ENCODE measurements at regions not wholly inside any gene's neighbourhood (a gene's known extent, or its start where the extent isn't known, plus 50 kb on each side); places are given as distances from the start of the nearest gene placed in this dataset.
"Not testable (repeated sequence)": the region's sequence is repeated elsewhere in the genome, so short reads cannot be mapped to it uniquely, and the experiment has no call there.

DNA sequence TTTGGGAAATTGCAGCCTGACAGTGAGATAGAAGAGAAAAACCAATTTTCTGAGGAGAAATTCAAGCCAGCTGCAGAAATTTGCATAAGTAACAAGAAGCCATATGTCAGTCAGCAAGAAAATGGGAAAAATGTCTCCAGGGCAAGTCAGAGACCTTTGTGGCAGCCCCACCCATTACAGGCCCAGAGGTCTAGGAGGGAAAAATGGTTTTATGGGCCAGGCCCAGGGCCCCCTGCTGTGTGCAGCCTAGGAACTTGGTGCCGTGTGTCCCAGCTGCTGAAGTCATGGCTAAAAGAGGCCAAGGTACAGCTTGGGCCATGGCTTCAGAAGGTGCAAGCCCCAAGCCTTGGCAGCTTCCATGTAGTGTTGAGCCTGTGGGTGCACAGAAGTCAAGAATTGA lies 296.1 kb downstream of the TTC6 start:
- DNase-seq (ENCODE audit: low spot score), result not testable (repeated sequence)

DNA sequence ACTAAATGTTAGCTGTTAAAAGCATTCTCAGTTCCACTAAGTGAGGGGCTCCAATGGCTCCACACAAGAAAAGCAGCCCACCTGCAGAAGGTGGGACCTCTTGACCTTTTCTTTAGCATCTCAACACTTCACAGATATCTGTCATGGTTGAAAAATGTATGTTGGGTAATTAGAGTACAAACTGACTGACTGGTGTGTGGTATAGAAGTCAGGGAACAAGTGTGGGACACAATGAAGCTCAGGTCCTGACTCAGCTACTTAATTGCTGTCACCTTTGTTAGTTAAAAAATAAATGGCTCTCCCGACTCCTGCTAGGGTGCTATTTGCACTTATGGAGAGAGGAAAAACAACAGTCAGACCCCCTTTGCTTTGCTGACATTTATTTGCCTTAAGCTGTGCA lies 299.0 kb downstream of the TTC6 start:
- no peak for DNase-seq (ENCODE audit: low spot score)

DNA sequence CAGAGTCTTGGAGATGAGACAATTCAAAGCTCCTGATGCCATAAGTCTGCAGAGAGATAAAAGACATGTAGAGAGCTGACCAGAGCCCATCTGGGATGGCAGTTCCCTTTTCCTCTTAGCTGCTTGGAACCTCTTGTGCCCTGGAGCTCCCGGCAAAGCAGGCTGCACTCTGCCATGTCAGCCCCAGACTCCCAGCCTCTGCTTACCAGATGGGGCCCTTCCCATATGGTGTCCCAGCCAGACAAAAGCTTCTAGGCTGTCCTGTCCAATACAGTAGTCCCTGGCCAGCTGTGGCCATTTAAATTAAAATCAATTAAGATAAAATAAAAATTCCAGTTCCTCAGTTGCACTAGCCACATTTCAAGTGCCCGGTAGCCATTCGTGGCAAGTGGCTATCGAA lies 303.9 kb downstream of the TTC6 start:
- DNase-seq (ENCODE audit: low spot score), result no peak

DNA sequence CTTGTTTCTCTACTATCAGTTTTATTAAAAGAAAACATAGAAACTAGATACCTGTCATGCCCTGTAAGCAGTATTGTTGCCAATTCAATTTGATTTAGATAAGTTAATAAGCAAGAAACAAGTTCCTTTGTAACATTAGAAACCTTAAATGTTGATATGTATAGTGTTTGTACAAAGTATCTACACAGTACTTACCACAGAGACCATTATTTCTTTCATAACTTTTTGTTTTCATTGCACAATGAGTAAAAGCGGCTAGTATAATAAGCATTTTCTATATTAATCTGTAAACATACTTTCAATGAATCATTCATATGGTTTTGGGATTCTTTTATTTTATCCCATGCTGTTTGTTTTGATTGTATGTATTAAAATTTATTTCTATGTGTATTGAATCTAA lies 305.1 kb downstream of the TTC6 start:
- DNase-seq (ENCODE audit: low spot score), result no peak

DNA sequence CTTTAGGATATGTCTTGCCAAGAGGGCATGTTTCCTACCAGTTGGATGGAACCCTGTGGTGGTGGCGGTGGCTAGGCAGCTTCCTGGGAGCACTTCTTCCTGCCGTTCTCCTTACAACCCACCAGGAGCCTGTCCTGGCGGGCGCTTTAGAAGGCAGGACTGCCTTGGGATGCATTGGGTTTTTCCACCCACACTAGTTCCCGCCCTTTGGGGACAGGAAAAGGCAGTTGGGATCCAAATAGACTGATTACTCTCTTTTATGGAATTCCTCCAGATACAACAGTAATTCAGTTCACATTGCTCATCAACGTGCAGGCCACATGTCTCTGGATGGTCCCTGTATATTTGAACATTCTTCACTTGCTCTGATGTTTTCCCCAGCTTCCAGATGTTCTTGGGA lies 305.7 kb upstream of the SSTR1 start:
- no peak for DNase-seq (ENCODE audit: low spot score)

DNA sequence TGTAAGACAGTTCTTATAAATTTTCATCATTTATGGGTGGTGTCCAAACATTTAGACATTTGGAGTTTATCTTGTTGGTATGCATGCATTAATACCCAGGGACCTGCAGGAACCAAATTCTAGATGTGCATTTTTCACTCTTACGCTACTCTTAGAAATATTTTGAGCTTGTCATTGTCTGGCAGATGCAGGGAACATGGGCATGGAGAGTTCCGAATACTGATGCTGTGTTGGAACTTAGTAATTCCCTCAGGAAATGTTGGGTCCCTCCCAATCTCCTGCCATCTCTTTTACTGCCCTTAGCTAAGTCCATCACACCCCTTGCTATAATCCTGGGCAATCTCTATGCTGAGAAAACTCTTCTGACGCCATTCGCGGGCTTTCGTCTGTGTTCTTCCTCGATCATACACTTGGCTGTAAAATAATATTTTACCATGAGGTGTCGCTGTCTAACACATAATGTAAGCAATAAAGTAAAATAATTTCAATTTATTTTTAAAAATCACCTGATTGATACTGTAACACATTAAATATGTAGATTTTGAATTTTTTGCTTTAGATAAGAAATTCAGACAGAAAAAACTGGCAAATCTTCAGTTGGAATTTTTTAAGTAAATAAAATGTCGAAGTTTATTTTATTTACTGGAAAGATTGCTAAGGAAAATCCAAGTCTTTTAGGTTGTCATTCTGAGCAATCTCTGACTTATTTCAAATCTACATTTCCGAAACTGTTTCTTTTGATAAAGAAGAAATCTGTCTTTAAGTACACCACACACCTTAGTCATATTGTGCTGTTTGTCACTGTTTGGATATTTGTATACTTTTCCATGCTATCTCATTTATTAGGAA lies 304.1 kb upstream of the SSTR1 start:
- peak; percentile 53 for DNase-seq (ENCODE audit: low spot score)

DNA sequence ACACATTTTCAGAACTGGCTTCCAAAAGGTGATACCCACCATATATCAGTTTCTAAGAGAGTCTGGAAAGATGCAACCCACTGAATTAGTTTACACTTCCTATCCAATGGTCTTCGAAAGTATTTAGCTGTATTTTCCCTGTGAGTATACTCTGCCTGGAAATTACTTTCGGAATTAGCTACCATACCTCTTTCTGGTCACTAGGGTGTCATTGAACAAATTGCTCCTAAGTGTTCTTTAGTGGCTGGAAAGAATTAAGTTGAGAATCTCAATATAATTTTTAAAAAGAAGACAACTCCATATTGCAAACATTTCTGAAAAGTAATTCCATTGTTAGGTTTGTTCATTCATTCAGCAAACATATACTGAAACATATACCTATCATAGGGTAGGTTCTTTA lies 283.1 kb upstream of the SSTR1 start:
- no peak for DNase-seq (ENCODE audit: low spot score)

DNA sequence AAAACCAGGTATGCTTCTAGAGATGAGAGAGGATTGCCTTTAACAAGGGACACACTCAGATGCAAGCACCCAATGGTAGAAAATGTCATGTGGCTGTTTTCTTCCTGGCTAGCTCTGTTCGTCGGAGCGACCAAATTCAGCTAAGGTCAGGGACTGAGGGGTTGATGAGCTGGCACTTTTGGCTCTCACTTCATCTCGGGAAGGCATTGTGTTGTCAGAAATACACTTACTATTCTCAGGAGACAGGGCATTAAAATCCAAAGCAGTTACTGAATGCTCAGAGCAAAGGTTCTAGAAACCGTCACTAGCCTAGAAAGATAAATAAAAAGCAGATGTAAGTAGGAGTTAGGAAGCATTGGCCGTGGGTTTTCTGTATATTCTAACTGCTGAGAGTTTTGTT lies 275.7 kb upstream of the SSTR1 start:
- DNase-seq (ENCODE audit: low spot score), result no peak

DNA sequence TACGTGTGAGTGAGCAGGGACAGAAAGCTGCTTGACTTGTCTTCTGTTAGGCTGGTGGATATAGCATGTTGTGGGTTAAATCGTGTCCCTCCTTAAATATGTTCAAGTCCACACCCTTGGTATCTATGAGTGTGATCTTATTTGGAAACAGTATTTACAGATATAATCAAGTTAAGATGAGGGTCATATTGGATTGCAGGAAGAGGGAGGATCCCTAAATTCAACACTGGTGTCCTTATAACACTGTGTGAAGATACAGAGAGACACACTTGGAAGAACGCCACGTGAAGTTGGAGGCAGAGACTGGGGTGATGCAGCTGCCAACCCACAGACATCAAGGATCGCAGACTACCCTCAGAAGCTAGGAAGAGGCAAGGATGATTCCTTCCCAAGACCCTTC lies 275.2 kb upstream of the SSTR1 start:
- DNase-seq (ENCODE audit: low spot score), result no peak

DNA sequence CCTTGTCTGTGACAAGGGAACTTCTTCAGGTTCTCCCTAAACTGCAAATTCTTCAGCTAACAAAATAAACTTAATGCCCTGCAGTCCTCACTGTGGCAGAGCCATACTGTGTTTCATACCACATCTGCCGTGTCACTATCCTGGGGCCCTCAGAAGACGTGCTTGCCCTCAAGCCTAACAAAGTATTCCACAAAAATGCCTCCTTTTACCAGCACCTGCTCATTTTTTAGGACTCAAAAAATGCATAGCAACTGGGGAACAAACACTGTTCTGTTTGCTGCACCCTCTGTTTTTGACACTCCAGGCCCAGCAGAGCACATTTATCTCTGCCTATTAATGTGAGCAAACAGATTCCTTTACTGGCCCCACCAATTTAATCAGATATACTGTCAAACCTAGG lies 270.7 kb upstream of the SSTR1 start:
- no peak for DNase-seq (ENCODE audit: low spot score)

DNA sequence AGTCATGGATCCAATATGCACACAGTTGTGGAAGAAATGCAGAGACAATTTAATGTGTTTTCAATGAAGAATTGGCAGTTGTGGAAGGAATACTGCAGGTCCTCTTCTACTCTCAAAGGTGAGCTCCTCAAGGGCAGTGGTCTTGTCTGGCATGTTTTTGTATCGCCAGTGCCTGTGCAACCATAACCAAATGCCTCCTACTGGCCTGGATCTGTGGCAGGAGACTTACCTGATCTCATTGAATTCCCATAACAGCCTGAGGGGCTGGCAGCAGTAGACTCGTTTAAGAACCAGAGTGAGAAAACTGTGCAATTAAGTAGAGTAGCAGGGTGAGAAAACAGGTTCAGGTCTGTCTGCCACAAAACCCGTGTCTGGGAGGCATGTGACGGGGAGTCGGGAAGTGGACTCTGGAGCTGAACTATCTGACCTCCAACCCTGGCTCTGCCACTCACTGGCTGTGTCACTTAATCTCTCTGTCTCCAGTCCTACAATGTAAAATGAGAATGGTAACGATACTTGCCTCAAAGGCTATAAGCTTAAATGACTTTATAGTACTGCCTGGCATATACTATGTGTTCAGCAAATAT lies 268.2 kb upstream of the SSTR1 start:
- DNase-seq (ENCODE audit: low spot score), result no peak

DNA sequence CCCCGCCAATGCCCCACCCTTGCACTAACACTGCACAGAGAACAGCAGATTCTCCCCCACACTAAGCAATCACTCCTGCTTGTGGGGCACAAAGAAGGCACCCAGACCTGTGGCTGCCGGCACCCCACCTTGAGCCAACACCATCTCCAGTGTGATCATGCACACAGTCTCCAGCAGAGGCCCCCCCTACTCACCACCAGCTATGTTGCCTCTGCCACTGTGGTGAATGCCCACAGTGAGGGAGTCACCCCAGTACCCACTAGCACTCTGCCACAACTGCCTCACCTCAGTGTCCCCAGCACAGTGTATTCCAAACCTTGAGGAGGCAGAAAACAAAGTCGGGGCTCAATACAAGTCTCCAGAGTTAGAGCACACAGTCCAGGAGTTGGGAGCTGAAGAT lies 261.7 kb upstream of the SSTR1 start:
- no peak for DNase-seq (ENCODE audit: low spot score)

DNA sequence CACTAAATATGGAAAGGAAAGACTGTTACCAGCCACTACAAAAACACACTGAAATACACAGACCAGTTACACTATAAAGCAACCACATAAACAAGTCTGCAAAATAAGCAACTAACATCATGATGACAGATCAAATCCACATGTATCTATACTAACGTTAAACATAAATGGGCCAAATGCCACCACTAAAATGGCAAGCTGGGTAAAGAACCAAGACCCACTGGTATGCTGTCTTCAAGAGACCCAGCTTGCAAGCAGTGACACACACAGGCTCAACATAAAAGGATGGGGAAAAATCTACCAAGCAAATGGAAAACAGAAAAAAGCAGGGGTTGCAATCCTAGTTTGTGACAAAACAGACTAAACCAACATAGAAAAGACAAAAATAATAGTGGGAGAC lies 260.9 kb upstream of the SSTR1 start:
- no peak for DNase-seq (ENCODE audit: low spot score)

DNA sequence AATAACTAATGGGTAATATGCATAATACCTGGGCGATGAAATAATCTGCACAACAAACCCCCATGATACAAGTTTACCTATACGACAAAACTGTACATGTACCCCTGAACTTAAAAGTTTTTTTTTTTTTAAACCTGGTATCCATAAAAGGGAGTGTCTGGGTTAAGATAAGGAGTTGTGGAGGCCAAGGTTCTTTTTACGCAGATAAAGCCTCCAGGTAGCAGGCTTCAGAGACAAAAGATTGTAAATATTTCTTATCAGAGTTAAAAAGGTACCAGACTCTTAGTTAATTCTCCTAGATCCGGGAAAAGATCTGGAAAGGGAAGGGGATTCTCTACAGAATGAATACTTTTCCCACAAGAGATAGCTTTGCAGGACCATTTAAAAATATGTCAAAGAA lies 259.4 kb upstream of the SSTR1 start:
- no peak for DNase-seq (ENCODE audit: low spot score)

DNA sequence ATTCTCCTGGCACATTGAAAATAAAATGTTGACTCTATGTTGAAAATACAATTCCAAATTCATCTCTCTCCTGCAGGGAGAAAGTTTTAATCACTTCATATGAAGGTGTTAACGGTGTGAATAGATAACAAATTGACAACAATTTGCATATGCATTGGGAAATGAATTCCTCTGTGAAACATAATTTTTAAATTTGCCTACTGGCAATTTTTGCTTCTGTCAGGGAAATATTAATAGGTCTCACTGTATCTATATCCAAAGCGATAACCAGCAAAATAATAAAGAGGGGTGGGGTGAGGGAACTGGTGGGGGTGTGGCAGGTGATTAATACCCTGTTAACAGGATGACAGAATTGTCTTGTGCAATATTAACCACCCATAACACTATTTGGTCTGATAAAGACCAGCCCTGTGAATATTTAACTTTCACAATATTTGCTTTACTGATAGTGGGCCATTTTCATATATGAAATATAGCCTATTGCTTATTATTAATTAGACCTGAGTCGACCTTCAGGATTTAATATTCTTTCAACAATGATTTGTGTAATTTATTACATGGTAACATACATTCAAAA lies 239.0 kb upstream of the SSTR1 start:
- no peak for DNase-seq (ENCODE audit: low spot score)

DNA sequence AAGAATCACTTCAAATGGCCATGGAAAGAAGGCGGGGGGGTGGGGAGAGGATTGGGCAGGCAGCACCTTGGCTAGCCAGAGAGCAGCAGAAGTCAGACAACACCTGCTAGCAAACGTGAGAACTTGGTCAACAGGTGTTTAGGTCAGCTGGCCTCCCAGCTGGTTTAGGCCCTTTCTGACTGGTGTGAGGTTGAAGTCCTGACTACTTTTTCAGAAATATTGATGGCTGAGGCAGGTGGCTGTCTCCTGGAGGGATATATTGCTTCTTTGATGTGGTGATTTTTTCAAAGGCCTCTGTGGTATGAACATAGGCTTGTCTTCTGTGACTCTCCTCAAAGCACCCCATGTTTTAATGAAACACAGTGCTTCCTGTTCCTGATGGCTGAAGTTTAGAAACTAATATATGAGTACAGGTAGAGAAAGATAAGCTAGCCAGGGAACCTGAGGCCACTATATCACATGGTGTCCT lies 238.2 kb upstream of the SSTR1 start:
- DNase-seq (ENCODE audit: low spot score), result no peak

DNA sequence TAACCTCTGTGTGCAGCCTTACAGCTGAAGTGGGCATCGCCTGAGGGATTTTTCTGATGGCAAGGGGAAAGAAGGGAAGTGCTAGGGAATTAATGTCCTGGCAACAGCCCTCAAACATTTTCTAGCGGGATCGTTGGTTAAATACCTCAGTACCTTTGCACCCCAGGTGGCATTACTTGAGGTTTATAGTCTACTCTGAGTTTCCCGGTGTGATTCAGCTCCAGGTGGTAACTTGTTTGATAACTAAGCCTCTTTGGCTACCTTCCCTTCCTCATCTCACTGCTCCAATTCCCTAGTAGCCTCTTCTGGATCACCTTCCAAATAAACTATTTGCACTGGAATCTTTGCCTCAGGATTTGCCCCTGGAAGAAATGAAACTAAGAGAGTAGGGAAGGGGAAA lies 237.0 kb upstream of the SSTR1 start:
- peak; percentile 73 for DNase-seq (ENCODE audit: low spot score)

DNA sequence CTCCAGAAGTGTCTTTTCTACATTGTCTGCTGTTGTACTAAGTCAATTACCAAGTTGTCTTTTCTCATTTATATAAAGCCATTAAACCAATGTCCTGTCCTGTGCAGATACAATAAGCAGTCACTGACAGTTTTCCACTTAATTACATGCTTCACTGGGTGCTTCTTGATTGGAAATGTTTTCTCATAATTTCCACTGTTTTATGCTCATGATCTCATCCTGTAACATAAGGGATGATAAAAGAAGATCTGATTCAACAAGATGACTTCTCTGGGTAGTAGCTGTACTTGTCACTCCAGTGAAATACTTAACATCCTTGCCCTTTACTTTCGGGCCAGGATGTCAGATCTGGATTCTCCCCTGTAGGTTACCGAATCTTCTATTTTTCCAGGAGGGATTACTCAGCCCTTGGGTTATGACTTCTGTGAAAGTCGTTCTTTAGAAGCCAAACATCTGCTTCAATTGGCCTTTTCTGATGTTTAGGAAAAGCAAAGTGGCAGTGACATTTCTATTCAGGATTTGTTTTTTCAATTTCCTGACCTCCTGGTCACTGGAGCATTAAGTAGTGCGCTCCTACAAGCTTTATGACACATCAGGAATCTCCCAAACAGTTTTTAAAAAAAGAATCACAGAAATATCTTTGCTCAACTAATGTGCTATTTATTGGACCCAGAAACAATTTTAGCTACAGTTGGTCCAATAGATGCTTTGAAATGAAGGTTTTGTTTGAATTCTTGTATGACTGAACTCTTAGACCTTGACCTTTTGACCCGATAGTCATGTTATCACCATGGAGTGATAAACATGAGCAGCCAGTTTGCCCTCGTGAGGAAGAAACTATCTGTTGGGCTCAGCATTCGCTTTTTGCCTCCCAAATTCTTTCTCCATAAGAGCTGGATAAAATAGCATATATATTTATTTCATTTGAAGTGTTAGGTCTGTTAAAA lies 234.5 kb upstream of the SSTR1 start:
- peak; percentile 61 for DNase-seq (ENCODE audit: low spot score)

DNA sequence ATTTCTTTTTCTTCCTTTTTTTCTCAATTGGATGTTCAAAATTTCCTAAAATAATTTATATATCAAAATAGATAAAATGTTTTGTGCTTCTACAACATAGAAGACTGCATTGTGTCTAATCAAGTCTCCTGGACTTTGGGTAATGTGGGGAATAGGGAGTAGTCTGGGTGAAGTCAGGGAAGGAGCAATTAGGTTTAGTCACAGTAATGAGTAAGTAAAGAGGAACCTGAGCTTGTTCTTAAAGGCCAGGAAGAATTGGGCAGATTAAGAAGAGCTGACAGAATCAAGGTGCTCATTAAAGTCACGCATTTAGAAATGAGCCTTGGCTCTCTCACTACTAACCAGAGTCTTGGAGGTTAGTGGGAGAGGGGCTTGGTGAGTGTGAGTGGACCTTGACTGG lies 233.3 kb upstream of the SSTR1 start:
- peak; percentile 53 for DNase-seq (ENCODE audit: low spot score)

DNA sequence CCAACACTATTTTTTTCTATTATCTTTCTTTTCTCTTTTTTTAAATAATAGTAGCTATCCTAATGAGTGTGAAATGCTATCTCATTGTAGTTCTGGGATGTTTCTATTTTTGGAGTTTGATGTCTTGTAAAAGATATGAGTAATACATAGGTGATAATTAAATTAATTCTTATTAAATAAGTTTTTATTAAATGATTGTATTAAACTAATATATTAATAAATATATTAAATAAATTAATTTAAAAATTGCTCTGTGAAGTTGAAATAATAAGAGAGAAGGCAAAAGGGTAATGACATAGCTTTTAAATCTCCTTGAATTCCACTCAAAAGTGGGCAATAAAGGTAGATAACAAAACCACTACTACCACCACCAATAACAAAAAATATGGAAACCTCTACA lies 230.2 kb upstream of the SSTR1 start:
- no peak for DNase-seq (ENCODE audit: low spot score)

DNA sequence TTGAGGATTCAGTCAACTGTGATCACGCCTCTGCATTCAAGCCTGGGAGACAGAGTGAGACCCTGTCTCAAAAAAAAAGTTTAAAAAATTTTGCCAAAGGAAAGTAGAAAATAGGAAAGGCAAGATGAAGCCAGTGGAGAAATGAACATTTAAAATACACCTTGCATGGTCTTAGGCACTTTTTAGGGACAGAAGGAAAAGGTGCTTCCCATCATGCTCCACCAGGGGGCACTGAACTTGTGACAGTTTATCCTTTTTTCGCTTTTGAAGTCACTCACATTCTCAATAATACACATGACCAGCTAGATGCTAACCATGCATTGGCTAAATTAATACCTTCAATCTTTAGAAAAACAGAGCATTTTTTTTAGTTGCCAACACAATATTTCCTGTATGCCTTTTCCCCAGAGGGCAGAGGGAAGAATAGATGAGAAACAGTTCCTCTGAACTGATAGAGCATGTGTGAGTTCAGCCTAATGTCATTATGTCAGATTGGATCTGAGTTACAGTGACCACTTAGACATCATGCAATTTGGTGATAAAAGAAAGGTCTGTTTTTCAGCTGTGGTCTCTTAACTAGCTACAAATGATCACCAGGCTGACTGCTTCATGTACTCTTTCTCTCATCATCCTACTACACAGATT lies 221.8 kb upstream of the SSTR1 start:
- DNase-seq (ENCODE audit: low spot score), result peak; percentile 52

DNA sequence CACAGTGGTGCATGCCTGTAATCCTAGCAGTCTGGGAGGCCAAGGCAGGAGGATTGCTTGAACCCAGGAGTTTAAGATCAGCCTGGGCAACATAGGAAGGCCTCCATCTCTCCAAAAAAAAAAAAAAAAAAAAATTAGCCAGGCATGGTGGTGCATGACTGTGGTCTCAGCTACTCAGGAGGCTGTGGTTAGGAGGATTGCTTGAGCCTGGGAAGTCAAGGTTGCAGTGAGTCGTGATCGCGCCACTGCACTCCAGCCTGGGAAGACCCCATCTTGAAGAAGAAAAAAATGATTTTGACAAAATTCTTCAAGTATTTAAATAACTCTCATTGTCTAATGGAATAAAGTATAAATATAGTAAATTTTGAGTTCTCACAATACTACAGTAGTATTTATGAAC lies 219.2 kb upstream of the SSTR1 start:
- DNase-seq (ENCODE audit: low spot score), result peak; percentile 48
